HG03025 (cell line): ENCODE measurements at regions not wholly inside any gene's neighbourhood (a gene's known extent, or its start where the extent isn't known, plus 50 kb on each side); places are given as distances from the start of the nearest gene placed in this dataset.
"Not testable (repeated sequence)": the region's sequence is repeated elsewhere in the genome, so short reads cannot be mapped to it uniquely, and the experiment has no call there.

Experiments
- ATAC-seq: cut with Tn5 transposase; IDR thresholded peaks from one replicate; pipeline ENCODE4 v1.9.1; 2021; ENCODE audit warnings: mild to moderate bottlenecking, moderate library complexity; ENCODE audit not compliant: unreplicated experiment, low FRiP score

DNA sequence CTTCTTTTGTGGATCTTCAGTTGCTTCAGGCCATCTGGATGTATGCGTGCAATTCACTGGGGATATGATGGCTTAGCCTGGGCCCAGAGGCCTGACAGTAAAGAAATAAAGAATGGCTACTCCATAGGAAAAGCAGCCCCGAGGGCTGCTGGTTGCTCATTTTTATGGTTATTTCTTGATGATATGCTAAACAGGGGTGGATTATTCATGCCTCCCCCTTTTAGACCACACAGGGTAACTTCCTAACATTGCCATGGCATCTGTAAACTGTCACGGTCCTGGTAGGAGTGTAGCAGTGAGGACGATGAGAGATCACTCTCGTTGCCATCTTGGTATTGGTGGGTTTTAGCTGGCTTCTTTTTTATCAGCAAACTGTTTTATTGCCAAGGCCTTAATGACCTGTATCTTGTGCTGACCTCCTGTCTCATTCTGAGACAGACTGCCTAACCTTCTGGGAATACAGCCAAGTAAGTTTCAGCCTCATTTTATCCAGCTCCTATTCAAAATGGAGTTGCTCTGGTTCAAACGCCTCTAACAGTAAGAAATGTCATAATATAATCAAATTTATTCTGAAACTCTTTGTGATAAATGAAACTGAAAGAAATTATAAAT is 60.5 kb downstream of the DSEL start:
- ATAC-seq: no peak

DNA sequence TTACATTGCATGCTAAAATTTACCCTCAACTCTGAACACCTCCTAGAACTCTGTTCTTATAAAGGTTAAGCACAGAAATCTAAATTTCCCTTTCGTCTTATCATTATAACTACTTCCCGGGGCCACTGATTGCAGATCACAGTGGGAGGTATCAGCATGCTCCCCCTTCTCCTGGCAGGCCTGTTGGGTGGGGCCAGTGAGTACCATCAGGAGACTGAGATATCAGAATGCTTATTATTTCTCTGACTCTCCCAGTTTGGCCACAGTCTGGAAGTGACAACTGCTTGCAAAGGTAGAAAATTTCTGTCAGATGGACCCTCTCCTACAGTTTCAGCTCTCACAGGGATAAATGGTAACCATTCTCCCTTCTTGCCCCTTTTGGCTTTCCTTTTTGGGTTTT is 62.6 kb downstream of the DSEL start:
- ATAC-seq: no peak

DNA sequence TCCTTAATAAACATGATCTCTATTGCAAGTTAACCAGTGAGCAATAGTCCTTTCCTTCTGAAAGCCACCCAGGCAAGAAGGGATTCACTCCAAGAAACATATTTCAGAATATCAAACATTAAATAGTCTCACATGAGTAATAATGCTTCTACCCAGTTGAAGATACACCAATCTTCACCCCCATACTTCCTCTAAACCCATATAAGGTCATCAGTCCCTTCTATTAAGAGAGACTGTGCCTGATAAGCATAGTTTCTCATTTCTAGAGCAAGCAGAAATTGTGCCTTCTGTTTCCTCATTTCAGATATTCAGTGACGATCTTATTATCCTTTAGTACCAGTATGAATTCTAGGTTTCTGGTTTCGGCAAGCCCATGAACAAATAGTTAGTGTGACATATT is 64.6 kb downstream of the DSEL start:
- ATAC-seq: peak; percentile 63

DNA sequence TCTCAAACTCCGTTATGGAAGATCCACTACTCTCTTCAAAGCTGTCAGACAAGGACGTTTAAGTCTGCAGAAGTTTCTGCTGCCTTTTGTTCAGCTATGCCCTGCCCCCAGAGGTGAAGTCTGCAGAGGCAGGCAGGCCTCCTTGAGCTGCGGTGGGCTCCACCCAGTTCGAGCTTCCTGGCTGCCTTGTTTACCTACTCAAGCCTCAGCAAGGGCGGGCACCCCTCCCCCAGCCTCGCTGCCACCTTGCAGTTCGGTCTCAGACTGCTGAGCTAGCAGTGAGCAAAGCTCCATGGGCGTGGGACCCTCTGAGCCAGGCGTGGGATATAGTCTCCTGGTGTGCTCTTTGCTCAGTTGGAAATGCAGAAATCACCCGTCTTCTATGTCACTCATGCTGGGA is 65.4 kb downstream of the DSEL start:
- not testable (repeated sequence) for ATAC-seq

DNA sequence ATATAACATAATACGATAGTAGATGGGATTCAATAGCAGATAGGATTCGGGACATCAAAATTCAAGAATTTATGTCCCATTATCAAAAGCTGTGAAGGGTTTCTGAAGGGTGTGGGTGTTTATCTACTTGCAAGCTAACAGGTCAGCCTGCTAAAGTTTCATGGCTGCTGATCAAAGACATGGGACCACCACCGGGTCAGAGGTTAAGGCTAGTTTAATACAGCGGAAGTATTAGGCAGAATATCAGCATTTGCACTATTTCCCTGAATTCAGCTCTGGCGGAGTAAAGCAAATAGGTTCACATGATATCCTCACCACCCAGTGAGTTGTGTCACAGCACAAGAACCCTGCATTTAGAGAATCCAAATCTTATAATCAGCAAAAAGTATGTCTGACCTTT is 82.5 kb downstream of the DSEL start:
- no peak for ATAC-seq

DNA sequence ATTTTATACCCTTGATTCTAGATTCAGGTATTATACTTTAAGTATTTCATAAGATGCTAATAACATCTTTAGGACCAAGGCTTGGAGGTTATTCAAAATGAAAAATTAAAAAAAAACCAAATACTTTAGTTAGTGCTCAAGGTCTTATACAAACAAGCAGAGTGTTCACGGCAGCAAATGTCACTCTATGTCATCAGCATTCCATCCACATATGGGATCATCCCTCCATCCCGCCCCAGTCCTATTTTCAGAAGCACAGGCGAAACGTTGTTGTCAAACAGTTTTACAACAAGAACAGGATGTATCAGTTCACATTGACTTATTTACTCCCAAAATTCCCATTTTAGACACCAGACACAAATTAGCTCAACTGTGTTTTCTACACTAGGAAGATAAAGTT is 83.7 kb downstream of the DSEL start:
- no peak for ATAC-seq

DNA sequence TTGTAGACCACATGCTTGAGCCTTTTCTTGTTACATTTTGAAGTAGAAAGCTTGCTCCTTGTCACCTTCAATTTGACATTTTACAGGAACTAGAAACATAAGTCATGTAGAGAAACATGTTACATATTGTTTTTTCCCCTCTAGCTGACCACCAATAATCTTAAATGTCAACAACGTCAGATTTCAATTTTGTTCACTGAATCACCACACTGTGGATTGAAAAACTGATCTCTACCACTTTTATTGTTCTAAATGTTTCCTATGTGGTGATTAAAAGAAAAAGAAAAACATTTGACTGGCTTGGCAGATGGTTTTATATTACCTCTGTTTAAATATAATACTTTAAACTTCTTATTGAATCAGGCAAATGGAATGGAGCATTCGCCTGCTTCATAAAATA is 87.7 kb downstream of the DSEL start:
- ATAC-seq: no peak

DNA sequence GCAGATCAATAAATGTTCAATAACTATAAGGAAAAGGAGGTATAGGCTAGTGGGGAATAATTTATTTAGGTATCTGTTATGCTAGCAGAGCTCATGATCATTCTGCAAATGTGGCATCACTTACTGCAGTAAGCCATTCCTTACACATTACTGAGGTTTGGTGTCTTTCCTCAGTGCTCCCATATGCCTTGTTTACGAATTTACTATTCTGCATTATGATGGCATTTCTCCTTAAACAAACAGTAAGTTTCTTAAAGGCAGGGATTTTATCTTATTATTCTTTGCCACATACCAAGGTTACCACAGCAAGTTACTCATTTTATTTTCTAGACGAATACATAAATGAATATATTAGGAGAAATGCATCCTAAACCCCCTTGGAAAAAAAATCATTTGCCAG is 88.4 kb downstream of the DSEL start:
- ATAC-seq: no peak

DNA sequence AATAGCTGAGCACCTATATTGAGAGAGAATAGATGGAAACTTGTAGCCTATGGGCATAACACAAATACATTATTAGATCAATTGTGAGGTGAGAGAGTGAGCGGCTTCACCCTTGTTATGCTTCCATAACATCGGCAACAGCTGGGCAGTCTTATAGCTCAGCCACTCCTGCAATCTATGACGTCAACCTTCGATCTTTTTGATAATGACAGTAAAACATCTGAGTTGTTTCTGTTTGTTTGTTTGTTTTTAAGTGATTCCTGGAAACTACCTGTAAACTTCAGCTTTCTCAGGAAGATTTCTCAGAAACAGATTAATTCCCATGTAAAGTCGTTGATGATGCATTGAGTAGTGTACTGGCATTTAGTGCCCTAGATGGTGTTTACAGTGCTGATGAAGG is 90.0 kb downstream of the DSEL start:
- no peak for ATAC-seq

DNA sequence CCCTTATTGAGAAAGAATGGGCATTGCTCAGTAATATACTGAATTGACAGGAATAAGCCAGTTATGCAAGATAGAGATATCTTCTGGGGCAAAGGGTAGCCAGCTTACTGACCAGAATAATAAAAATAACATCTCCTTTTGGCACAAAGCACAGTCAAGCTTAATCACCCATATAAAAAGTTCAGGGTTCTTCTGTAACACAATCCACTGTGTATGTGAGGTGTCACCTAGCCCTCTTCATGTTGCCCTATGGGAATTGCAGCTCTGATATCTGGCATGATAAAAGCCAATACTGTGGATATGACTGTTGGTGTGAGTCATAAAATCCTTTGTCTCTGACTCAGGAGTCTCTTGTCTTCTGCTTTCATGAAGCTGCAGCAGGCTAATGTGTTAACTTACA is 90.8 kb downstream of the DSEL start:
- no peak for ATAC-seq

DNA sequence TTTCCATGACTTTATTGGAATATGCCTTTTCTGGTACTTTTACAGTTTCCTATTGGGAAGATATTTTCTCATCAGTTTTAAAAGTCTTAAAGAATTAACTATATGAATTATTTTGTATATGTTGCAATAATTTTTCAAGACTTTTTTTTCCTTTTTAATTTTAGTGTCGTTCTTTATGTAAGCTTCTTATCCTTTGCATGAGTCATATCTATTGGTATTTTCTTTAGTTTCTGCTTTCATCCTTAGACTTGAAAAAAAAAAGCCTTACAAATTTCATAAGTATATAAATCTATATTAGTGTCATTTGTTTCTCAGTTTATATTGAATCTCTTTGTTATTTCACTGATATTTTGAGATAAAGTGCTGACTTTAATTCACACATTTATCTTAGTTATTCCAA is 94.9 kb downstream of the DSEL start:
- no peak for ATAC-seq

DNA sequence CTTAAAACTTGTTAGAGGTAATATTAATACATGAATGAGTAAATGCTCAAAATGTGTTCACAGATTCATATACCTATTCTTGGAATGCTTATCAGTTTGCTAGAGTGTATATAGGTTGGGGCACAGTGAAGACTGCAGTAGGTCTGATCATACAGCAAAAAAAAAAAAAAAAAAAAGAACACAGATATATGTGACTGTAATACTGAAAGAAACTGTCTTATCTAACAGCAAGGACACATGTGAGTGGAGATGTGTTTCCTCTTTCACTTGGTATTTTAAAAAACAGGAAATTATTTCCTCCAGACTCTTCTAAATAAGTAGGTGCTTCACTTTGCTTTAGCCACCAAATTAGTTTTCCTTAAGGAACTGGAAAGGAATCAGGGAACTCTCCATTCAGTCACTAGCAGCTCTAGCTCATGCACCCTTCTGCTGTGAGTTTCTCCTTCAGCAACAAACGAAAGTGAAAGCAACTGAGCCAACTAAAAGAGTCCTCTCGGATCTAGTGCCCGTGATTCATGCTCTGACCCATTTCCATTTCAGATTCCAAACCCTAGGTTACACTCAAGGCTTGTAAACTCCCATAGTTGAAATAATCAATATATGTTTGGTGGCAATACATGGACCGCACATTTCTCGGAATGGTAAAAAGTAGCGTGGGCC is 98.5 kb downstream of the DSEL start:
- no peak for ATAC-seq

DNA sequence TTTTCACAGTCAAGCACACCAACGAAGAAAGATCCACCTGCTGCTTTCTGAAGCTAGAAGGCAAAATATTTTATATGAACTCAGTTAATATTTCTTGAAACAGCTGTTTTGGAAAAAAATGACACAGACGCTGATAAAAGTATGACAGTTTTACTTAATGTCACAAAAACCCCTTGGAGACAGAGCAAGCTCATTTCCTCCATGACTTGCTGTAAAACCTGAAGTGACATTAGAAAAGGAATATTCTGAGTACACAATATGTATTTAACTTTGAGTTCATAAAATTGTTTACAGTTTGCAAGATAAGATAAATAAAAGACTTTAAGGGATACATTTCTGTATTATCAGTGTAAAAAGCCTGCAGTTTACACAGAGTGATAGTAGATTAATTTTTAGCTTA is 105.4 kb downstream of the DSEL start:
- ATAC-seq: no peak

DNA sequence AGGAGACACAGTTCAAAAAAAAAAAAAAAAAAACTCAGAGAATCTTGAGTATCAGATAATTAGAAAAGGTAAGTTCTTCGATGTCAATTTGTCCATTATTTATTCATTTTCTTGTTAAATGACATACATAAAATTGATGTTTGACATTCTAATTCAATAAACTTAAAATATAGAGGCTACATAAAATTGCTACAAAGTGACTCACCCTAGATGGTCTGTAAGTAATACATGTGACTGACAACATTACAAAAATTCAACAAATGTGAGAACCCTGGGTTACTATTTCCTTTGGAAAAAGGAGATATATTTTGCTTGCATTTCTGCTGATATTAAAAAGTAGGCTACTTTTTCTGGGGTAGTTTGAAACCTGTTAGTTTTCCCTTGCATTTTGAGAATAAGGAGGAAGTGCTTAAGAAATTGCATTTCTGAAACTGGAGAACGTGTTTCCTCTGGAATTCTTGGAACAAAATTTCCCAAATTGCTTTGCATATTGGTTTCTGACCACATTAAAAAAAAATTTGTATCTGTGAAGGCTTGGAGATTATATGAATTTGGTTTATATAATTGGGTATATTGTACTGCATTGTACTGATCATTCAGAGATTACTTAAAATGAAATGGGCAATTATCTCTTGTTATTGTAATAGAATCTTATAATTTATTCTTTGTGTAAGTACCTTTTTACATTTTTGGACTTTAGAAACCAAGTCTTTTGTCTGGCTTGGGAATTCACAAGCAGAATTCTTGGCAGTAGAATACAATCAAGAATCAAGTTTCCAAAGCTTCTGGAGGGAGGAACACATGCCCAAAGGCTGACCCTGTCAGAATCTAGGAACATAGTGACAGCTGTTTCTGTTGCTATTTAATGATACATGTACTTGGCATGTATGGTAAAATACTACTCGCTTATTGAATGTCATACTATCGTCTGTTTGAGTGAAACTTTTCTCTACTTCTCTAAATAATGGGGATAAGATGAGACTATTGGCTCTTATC is 106.1 kb downstream of the DSEL start:
- ATAC-seq: no peak

DNA sequence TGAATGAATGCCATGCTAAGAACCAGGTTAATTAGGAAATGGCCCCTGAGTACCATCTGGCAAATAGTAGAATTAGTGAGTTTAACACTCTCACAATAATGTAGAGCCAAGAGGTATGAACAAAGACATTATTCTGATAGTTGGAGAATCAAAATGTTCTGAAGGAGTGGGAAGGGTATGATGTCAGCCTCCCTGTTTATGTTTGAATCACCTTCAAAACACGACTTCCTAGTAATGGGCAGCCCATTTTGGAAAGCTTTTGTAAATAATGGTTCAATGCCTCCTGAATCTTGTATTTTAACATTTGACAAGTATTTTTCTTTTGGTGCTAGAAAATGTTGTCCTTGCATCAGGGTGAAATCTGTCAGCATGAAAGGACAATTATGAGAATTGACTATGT is 108.3 kb downstream of the DSEL start:
- no peak for ATAC-seq

DNA sequence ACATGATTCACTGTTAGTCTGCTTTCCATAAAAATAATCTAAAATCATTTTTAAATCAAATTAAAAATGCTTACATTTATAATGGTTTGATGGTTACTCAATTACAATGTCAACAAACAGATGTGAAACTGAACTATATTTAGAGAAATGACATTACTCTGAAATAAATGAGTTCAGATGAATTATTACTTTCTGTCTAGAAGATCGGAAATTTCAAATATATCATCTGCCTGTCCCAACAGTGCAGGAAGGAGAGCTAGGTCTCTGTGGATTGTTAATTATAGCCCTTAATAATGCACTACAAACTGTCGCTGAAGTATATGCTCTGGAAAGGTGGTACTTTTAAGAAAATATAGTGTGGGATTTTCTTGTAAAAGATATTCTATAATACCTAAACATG is 109.8 kb downstream of the DSEL start:
- ATAC-seq: no peak

DNA sequence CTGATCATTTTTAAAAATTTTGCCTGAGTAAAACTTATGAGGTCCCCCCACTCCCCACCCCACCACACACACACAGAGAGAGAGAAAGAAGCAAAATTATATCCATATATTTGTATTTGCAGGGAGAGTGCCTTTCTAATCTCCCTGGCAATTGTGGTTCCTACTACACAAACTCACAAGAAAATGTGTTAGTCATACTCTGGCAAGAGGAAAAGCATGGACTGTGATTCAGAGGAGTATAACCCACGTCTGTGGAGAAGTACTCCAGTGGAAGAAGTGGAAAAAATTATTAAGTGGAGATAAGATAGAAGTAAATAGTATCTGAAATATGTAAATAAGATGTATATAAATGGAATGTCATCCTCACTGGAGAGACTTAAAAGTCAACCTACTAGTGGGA is 114.0 kb downstream of the DSEL start:
- no peak for ATAC-seq

DNA sequence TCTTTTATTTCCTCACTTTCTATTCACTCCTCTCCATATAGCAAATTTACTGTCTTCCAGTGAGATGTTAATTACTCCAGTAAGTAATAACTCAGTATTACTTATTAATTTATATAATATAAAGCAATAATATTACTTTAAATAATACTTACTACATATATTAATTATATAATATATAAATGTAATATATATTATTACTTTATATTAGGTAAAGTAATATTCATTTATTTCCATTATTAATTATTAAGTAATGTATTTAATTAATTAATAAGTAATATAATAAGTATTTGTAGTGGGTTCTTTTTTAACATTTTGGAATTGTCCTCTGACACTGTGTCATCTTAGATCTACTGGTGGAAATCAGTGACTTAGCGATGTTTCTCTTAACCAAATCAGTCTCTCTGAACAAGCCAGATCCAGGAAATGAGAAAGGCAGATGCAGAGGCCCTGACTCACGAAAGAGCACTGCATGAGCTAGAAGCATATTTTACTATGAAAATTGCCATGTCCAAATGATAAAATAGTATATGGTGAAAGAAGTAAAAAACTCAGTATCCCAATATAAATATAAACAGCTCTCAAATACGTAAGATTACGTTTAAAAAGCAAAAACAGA is 115.9 kb downstream of the DSEL start:
- no peak for ATAC-seq

DNA sequence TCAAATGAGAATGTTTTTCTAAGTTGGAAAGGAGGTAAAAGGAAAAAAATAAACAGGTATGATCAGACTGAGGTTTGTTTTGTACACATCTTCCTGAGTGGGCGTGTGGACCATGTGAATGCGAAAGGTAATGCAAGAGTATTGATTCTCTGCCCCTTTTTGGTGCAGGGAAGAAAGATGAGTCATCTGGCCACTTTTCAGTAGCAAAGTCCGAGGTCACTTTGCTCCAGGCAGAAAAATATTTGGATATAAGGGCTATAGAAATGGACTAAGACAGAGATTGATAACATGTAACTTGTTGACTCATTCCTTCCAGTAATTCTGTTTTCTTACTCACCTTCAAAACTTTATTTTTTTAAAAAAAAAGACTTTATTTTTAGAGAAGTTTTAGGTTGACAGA is 130.5 kb downstream of the DSEL start:
- no peak for ATAC-seq

DNA sequence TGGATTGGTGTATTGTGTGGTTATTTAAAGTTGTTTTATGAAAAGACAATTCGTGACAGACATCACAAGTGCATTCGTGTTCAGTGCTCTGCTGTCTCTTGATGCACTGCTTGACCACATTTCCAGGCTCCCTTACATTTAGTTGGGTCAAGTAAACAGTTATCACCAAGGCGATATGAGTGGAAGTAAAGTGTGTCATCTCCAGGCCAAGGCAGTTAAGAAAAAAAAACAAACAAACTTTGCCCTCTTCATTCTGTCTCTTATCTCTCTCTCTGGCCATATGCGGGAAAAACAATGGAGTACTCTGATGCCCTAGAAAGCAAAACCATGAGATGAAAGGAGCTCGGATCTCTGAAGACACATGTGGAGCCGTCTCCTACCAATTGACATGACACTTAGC is 131.1 kb downstream of the DSEL start:
- no peak for ATAC-seq

DNA sequence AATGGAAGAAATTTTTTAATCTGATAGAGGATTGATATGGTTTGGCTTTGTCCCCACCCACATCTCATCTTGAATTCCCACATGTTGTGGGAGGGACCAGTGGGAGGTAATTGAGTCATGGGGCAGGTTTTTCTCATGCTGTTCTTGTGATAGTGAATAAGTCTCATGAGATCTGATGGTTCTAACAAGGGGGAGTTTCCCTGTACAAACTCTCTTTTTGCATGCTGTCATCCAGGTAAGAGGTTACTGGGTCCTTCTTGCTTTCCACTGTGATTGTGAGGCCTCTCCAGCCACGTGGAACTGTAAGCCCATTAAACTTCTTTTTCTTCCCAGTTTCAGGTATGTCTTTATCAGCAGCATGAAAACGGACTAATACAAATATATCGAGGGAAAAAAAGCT is 132.5 kb downstream of the DSEL start:
- not testable (repeated sequence) for ATAC-seq
